HepG2 (cell line): ENCODE measurements at regions not wholly inside any gene's neighbourhood (a gene's known extent, or its start where the extent isn't known, plus 50 kb on each side); places are given as distances from the start of the nearest gene placed in this dataset.

Experiments used
- ATAC-seq: fragments of 200-7000 bp; cut with Tn5 transposase; 3 replicates; pipeline ENCODE4 v1.9.1; 2020; ENCODE audit warnings: mild to moderate bottlenecking, moderate library complexity
- BruUV-seq: library from RNA; stranded (reverse); fragments of 400-500 nt; replicated peaks from 2 replicates; lab custom pipeline; 2021; lab: Mats Ljungman, UMichigan
- CTCF ChIA-PET: fragments of 300-600 bp; formaldehyde crosslinking; extraction: SDS; loops from one replicate; lab custom pipeline; 2021; ENCODE audit warnings: low total read pairs, inconsistent platforms, low intra/inter-chr PET ratio; lab: Yijun Ruan, JAX
- POLR2A ChIA-PET: fragments of 350-600 bp; sonication (Branson Sonifier 250); formaldehyde crosslinking; loops from one replicate; lab custom pipeline; 2020; ENCODE audit warnings: antibody characterized with exemption, inconsistent platforms; lab: Yijun Ruan, JAX
- DNase-seq: peaks from one replicate; pipeline ENCODE4 v3.0.0-alpha.2; 2015; ENCODE audit warnings: low spot score
- FAIRE-seq: peaks from 3 replicates; lab custom pipeline; 2011; peaks lifted over from hg19 to GRCh38; lab: Jason Lieb, UNC
- H2AFZ ChIP-seq: one replicate; pipeline ENCODE4 v1.6.1; 2011; ENCODE audit warnings: low read length, inconsistent platforms
- H3K27ac ChIP-seq: fragments of 300-600 bp; 3 replicates; pipeline ENCODE4 v1.8.0; 2011; ENCODE audit warnings: mixed run types, mild to moderate bottlenecking, mixed read lengths, low read length, inconsistent platforms; ENCODE audit not compliant: insufficient read depth; ENCODE audit errors: extremely low read length
- H3K27me3 ChIP-seq, 2 experiments: fragments of 200-600 bp in 1 of 2; 2 replicates in 1 of 2; 3 replicates in 1 of 2; pipeline versions ENCODE4 v1.6.0 to v1.8.0; 2011; ENCODE audit warnings: low read length in 2 of 2, mild to moderate bottlenecking in 2 of 2, moderate library complexity in 2 of 2, inconsistent platforms in 1 of 2; ENCODE audit not compliant: insufficient read depth in 2 of 2, control insufficient read depth in 1 of 2
- H3K36me3 ChIP-seq, 2 experiments: fragments of 200-600 bp in 1 of 2; replicated peaks in 1 of 2; 2 replicates in 1 of 2; 3 replicates in 1 of 2; pipeline versions ENCODE4 v1.5.1 to v1.8.0; 2011; ENCODE audit warnings: low read length in 2 of 2, inconsistent platforms in 1 of 2; ENCODE audit not compliant: insufficient read depth in 2 of 2, control insufficient read depth in 1 of 2
- H3K4me1 ChIP-seq: 2 replicates; pipeline ENCODE4 v1.5.1; 2012; ENCODE audit warnings: low read length, inconsistent platforms; ENCODE audit not compliant: insufficient read depth
- H3K4me2 ChIP-seq: 2 replicates; pipeline ENCODE4 v1.6.0; 2011; ENCODE audit warnings: low read depth, low read length, inconsistent platforms
- H3K4me3 ChIP-seq, 3 experiments: fragments of 200-600 bp in 1 of 3; sonication (generic), shearing (Covaris generic) in 1 of 3; replicated peaks in 1 of 3; 2 replicates each; pipeline ENCODE4 v1.5.1; 2011 to 2016; ENCODE audit warnings: low read length in 3 of 3, inconsistent platforms in 2 of 3, low read depth in 2 of 3, mild to moderate bottlenecking in 2 of 3, control low read depth in 1 of 3, mixed read lengths in 1 of 3; ENCODE audit not compliant: insufficient read depth in 1 of 3
- H3K79me2 ChIP-seq: one replicate; pipeline ENCODE4 v1.6.1; 2011; ENCODE audit warnings: low read length, inconsistent platforms; ENCODE audit not compliant: insufficient read depth
- H3K9ac ChIP-seq: 2 replicates; pipeline ENCODE4 v1.6.0; 2011; ENCODE audit warnings: mild to moderate bottlenecking, low read depth, low read length, inconsistent platforms; ENCODE audit not compliant: insufficient read depth
- H3K9me3 ChIP-seq: 2 replicates; pipeline ENCODE4 v1.5.1; 2012; ENCODE audit warnings: mild to moderate bottlenecking, low read length
- H4K20me1 ChIP-seq: 2 replicates; pipeline ENCODE4 v1.6.0; 2011; ENCODE audit warnings: inconsistent platforms, mild to moderate bottlenecking, low read length, moderate library complexity; ENCODE audit not compliant: insufficient read depth
- CCAR2 ChIP-seq: fragments of 200-400 bp; formaldehyde crosslinking; optimal IDR thresholded peaks from 2 replicates; pipeline ENCODE3; 2018; ENCODE audit warnings: low read depth, mild to moderate bottlenecking, low read length, moderate library complexity
- NFRKB ChIP-seq: fragments of 450-650 bp; IDR thresholded peaks from 2 replicates; pipeline ENCODE4 v1.6.1; 2017
- SMARCE1 ChIP-seq: fragments of 450-650 bp; IDR thresholded peaks from 2 replicates; pipeline ENCODE4 v1.6.1; 2017; ENCODE audit warnings: borderline replicate concordance
- TCF7L2 ChIP-seq: IDR thresholded peaks from 2 replicates; pipeline ENCODE4 v1.6.1; 2011; ENCODE audit warnings: mild to moderate bottlenecking, low read depth, low read length, moderate library complexity
- ZNF180 ChIP-seq: sonication (generic); formaldehyde crosslinking; IDR thresholded peaks from 2 replicates; pipeline ENCODE4 v1.4.0; 2020; ENCODE audit warnings: low read depth, missing genetic modification reagents, borderline replicate concordance
- ZNF260 ChIP-seq: sonication (generic); formaldehyde crosslinking; IDR thresholded peaks from 2 replicates; pipeline ENCODE4 v1.4.0; 2020; ENCODE audit warnings: missing genetic modification reagents, low read depth, mild to moderate bottlenecking, borderline replicate concordance
- ZNF775 ChIP-seq: sonication (generic); formaldehyde crosslinking; IDR thresholded peaks from 2 replicates; pipeline ENCODE4 v1.4.0; 2020; ENCODE audit warnings: missing genetic modification reagents, mild to moderate bottlenecking, moderate library complexity, borderline replicate concordance
- WGBS: methylation state at CpG from one replicate; pipeline ENCODE4 v1.1.6; 2017; ENCODE audit warnings: low lambda C conversion rate; 5-methylcytosine and 5-hydroxymethylcytosine counted together
- in situ Hi-C: cut with HindIII; loops from 2 replicates; pipeline ENCODE4 v1.10.0; 2017; ENCODE audit warnings: low pct_unique_long_range_greater_than_20kb; ENCODE audit not compliant: extremely low pct_ligation_motif_present
- intact Hi-C: fragments of 100-400 bp; cut with micrococcal nuclease; formaldehyde crosslinking; loops from one replicate; pipeline ENCODE4 v1.10.0; 2022; ENCODE audit not compliant: unreplicated experiment
- TF ChIP-seq, protein P1 (sequence below): sonication (generic); formaldehyde crosslinking; conservative IDR thresholded peaks from 2 replicates; pipeline ENCODE4 v1.4.0; 2020; ENCODE audit warnings: missing genetic modification reagents
- TF ChIP-seq, protein P2 (sequence below): sonication (generic); formaldehyde crosslinking; IDR thresholded peaks from 2 replicates; pipeline ENCODE4 v1.5.1; 2020; ENCODE audit warnings: missing genetic modification reagents, mild to moderate bottlenecking, borderline replicate concordance

DNA sequence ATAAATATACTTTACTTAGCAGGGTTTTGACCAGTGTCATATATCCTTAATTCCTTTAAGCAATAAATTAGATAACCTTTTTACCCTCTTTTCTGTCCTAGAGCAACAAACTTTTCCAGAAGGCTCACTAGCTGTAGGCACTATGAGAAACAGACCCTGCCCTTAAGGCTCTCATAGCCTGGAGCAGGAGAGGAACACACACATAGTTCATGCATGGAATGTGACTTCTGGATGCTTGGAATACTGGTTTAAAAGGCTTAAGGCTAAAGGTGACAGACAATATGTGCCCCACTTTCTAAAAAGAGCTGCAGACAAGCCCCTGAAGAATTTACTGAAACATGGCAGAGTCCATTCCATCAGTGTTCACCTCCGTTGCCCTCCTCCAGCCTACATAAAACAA lies 237.2 kb downstream of the TTC8 start:
- BruUV-seq = no TSS peak
- no peak overlapping the region for H2AFZ ChIP-seq

More for the DNA sequence above, 237.2 kb downstream of the TTC8 start:
- Histone ChIP-seq H3K79me2 (no peaks in the 10 kb centered on the region), H3K9ac (no peak overlapping the region), H3K27ac (no peak overlapping the region), H3K27me3 (peaks cover 0 to 10% of the 10 kb centered on the region in 2 experiments; a peak in 2 of 5 replicates), H3K4me3 (no peak overlapping the region), H4K20me1 (no peaks in the 10 kb centered on the region), H3K4me1 (no peaks in the 10 kb centered on the region), H3K4me2 (no peak overlapping the region), H3K36me3 (no peaks in the 10 kb centered on the region), H3K9me3 (no peaks in the 10 kb centered on the region)
- ChIA-PET CTCF (no interaction called here), POLR2A (no interaction called here)
- intact Hi-C loops (no loop called here), in situ Hi-C loops (no loop called here)
- WGBS = 0% methylated on average over 1 of the region's 1 CpG
- TF ChIP-seq TCF7L2 (no peak), CCAR2 (no peak), ZNF775 (CRISPR knock-in tag) (no peak), SMARCE1 (no peak), NFRKB (no peak), ZNF180 (CRISPR knock-in tag) (no peak), ZNF260 (CRISPR knock-in tag) (no peak)
- TF ChIP-seq, protein P1, sequence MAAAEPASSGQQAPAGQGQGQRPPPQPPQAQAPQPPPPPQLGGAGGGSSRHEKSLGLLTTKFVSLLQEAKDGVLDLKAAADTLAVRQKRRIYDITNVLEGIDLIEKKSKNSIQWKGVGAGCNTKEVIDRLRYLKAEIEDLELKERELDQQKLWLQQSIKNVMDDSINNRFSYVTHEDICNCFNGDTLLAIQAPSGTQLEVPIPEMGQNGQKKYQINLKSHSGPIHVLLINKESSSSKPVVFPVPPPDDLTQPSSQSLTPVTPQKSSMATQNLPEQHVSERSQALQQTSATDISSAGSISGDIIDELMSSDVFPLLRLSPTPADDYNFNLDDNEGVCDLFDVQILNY (CRISPR knock-in tag) = no peak
- TF ChIP-seq, protein P2, sequence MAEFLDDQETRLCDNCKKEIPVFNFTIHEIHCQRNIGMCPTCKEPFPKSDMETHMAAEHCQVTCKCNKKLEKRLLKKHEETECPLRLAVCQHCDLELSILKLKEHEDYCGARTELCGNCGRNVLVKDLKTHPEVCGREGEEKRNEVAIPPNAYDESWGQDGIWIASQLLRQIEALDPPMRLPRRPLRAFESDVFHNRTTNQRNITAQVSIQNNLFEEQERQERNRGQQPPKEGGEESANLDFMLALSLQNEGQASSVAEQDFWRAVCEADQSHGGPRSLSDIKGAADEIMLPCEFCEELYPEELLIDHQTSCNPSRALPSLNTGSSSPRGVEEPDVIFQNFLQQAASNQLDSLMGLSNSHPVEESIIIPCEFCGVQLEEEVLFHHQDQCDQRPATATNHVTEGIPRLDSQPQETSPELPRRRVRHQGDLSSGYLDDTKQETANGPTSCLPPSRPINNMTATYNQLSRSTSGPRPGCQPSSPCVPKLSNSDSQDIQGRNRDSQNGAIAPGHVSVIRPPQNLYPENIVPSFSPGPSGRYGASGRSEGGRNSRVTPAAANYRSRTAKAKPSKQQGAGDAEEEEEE (CRISPR knock-in tag) = no peak
- peak; percentile 34; the same call in 2 of the 3 replicates for ATAC-seq
- no peak for FAIRE-seq
- DNase-seq = no peak
